ENCODE measurements at regions not wholly inside any gene's neighbourhood (a gene's known extent, or its start where the extent isn't known, plus 50 kb on each side); places are given as distances from the start of the nearest gene placed in this dataset.

DNA sequence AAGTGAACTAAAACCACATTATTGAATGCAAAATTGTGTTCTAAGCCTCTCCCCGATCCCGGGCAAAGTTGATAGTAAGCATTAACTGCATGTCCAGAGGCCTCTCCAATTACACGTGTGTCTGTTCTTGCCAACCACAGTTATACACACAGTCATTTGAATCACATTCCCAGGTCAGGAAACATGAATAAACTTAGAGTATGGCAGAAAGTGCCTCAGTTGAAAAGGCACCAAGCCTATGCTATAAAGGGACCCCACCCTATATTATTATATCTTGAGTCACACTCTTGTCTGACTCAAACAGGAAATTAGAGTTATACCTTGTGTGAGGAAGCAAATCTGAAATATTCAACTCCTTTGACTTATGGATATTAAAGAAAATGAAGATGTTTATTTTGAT lies 128.3 kb upstream of the STXBP6 start:
- no peak for TF ChIP-seq NFIC (IDR thresholded peaks at IDR 0.05; ENCODE audit: borderline replicate concordance)
- TF ChIP-seq, protein P1, sequence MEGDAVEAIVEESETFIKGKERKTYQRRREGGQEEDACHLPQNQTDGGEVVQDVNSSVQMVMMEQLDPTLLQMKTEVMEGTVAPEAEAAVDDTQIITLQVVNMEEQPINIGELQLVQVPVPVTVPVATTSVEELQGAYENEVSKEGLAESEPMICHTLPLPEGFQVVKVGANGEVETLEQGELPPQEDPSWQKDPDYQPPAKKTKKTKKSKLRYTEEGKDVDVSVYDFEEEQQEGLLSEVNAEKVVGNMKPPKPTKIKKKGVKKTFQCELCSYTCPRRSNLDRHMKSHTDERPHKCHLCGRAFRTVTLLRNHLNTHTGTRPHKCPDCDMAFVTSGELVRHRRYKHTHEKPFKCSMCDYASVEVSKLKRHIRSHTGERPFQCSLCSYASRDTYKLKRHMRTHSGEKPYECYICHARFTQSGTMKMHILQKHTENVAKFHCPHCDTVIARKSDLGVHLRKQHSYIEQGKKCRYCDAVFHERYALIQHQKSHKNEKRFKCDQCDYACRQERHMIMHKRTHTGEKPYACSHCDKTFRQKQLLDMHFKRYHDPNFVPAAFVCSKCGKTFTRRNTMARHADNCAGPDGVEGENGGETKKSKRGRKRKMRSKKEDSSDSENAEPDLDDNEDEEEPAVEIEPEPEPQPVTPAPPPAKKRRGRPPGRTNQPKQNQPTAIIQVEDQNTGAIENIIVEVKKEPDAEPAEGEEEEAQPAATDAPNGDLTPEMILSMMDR (IDR thresholded peaks at IDR 0.05) = no peak
- TF ChIP-seq, protein P2, sequence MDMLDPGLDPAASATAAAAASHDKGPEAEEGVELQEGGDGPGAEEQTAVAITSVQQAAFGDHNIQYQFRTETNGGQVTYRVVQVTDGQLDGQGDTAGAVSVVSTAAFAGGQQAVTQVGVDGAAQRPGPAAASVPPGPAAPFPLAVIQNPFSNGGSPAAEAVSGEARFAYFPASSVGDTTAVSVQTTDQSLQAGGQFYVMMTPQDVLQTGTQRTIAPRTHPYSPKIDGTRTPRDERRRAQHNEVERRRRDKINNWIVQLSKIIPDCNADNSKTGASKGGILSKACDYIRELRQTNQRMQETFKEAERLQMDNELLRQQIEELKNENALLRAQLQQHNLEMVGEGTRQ (IDR thresholded peaks at IDR 0.05; ENCODE audit: borderline replicate concordance, low read depth, low read length) = no peak

Data from SK-N-SH (cell line).